Mesenchymal stem cell (in vitro differentiated cells and primary cell): ENCODE measurements at regions not wholly inside any gene's neighbourhood (a gene's known extent, or its start where the extent isn't known, plus 50 kb on each side); places are given as distances from the start of the nearest gene placed in this dataset.
A peak's percentile ranks its signal among the peaks of the same experiment; 100 is the strongest.

Experiments
- DNase-seq: peaks from one replicate; pipeline ENCODE4 v3.0.0-alpha.2; 2013
- H2AFZ ChIP-seq: one replicate; pipeline ENCODE4 v1.6.1; 2013; ENCODE audit warnings: low read depth, mild to moderate bottlenecking, control low read depth, inconsistent platforms, low read length, moderate library complexity
- H2AK5ac ChIP-seq: 2 replicates; pipeline ENCODE4 v1.6.1; 2013; ENCODE audit warnings: low read length, moderate library complexity, mild to moderate bottlenecking, inconsistent platforms; ENCODE audit not compliant: severe bottlenecking
- H2BK120ac ChIP-seq: one replicate; pipeline ENCODE4 v1.6.1; 2013; ENCODE audit warnings: low read depth, mild to moderate bottlenecking, inconsistent platforms, low read length, moderate library complexity
- H2BK12ac ChIP-seq, 2 experiments: one replicate each; pipeline ENCODE4 v1.6.1; 2013; ENCODE audit warnings: inconsistent platforms in 2 of 2, low read length in 2 of 2, mild to moderate bottlenecking in 2 of 2, moderate library complexity in 2 of 2, control low read depth in 1 of 2
- H2BK15ac ChIP-seq: one replicate; pipeline ENCODE4 v1.6.1; 2013; ENCODE audit warnings: mild to moderate bottlenecking, low read depth, inconsistent platforms; ENCODE audit not compliant: poor library complexity, severe bottlenecking
- H2BK5ac ChIP-seq: 2 replicates; pipeline ENCODE4 v1.6.1; 2013; ENCODE audit warnings: low read depth, mild to moderate bottlenecking, low read length, control low read depth, inconsistent platforms; ENCODE audit not compliant: poor library complexity, severe bottlenecking
- H3K14ac ChIP-seq, 2 experiments: one replicate each; pipeline ENCODE4 v1.6.1; 2013; ENCODE audit warnings: inconsistent platforms in 2 of 2, low read length in 2 of 2, control low read depth in 1 of 2, mild to moderate bottlenecking in 1 of 2, moderate library complexity in 1 of 2
- H3K18ac ChIP-seq, 2 experiments: one replicate each; pipeline ENCODE4 v1.6.1; 2013; ENCODE audit warnings: inconsistent platforms in 2 of 2, low read length in 2 of 2, control low read depth in 1 of 2, low read depth in 1 of 2, mild to moderate bottlenecking in 1 of 2
- H3K23ac ChIP-seq, 2 experiments: one replicate each; pipeline ENCODE4 v1.6.1; 2013; ENCODE audit warnings: inconsistent platforms in 2 of 2, low read length in 2 of 2, mild to moderate bottlenecking in 2 of 2, moderate library complexity in 2 of 2, control low read depth in 1 of 2
- H3K27ac ChIP-seq: 2 replicates; pipeline ENCODE4 v1.5.1; 2013; ENCODE audit warnings: mild to moderate bottlenecking, moderate library complexity, low read length, control low read depth, inconsistent platforms; ENCODE audit not compliant: poor library complexity, severe bottlenecking
- H3K27me3 ChIP-seq, 2 experiments: 2 replicates each; pipeline versions ENCODE4 v1.6.1 to v1.7.0; 2013; ENCODE audit warnings: low read length in 2 of 2, mild to moderate bottlenecking in 2 of 2, moderate library complexity in 2 of 2, control low read depth in 1 of 2, inconsistent platforms in 1 of 2; ENCODE audit not compliant: control insufficient read depth in 1 of 2, insufficient read depth in 1 of 2
- H3K36me3 ChIP-seq, 2 experiments: 2 replicates each; pipeline versions ENCODE4 v1.6.1 to v1.7.0; 2013; ENCODE audit warnings: low read length in 2 of 2, control low read depth in 1 of 2, inconsistent platforms in 1 of 2, low read depth in 1 of 2, mild to moderate bottlenecking in 1 of 2; ENCODE audit not compliant: insufficient read depth in 2 of 2, control insufficient read depth in 1 of 2
- H3K4ac ChIP-seq, 2 experiments: one replicate each; pipeline ENCODE4 v1.6.1; 2013; ENCODE audit warnings: inconsistent platforms in 2 of 2, low read length in 2 of 2, mild to moderate bottlenecking in 2 of 2, moderate library complexity in 2 of 2, control low read depth in 1 of 2, low read depth in 1 of 2
- H3K4me1 ChIP-seq: 2 replicates; pipeline ENCODE4 v1.6.1; 2013; ENCODE audit warnings: low read depth, low read length, control low read depth; ENCODE audit not compliant: control insufficient read depth, insufficient read depth
- H3K4me2 ChIP-seq: 2 replicates; pipeline ENCODE4 v1.6.1; 2013; ENCODE audit warnings: low read length, mild to moderate bottlenecking, inconsistent platforms; ENCODE audit not compliant: poor library complexity, severe bottlenecking
- H3K4me3 ChIP-seq, 2 experiments: 2 replicates each; pipeline versions ENCODE4 v1.5.1 to v1.7.0; 2013; ENCODE audit warnings: low read length in 2 of 2, mild to moderate bottlenecking in 2 of 2, control low read depth in 1 of 2, low read depth in 1 of 2; ENCODE audit not compliant: insufficient read depth in 1 of 2
- H3K79me1 ChIP-seq: replicated peaks from 2 replicates; pipeline ENCODE4 v1.6.1; 2013; ENCODE audit warnings: mild to moderate bottlenecking, control low read depth, low read length, inconsistent platforms; ENCODE audit not compliant: poor library complexity, severe bottlenecking
- H3K9ac ChIP-seq: 2 replicates; pipeline ENCODE4 v1.7.0; 2013; ENCODE audit warnings: mild to moderate bottlenecking, low read length, moderate library complexity
- H3K9me3 ChIP-seq: 2 replicates; pipeline ENCODE4 v1.7.0; 2013; ENCODE audit warnings: mild to moderate bottlenecking, low read length; ENCODE audit not compliant: control insufficient read depth
- H4K8ac ChIP-seq: one replicate; pipeline ENCODE4 v1.6.1; 2013; ENCODE audit warnings: inconsistent platforms, mild to moderate bottlenecking, low read length, moderate library complexity
- H4K91ac ChIP-seq: one replicate; pipeline ENCODE4 v1.6.1; 2013; ENCODE audit warnings: mild to moderate bottlenecking, low read length, inconsistent platforms
- WGBS: methylation state at CpG from one replicate; pipeline ENCODE4 v1.1.7; 2013; ENCODE audit warnings: mixed read lengths; 5-methylcytosine and 5-hydroxymethylcytosine counted together

GRCh38 chr14:59098377-59098776 is 90.1 kb upstream of the DAAM1 start:
- peak overlapping the region; percentile 11 for H3K27ac ChIP-seq
- H2BK5ac ChIP-seq, result no peak overlapping the region
- H3K4me3 ChIP-seq, result no peak overlapping the region
- no peak overlapping the region for H4K8ac ChIP-seq
- no peak overlapping the region for H2BK120ac ChIP-seq
- H3K27me3 ChIP-seq, result no peaks in the 10 kb centered on the region
- peak; percentile 77 for DNase-seq
- H3K36me3 ChIP-seq, result no peaks in the 10 kb centered on the region
- no peak overlapping the region for H3K23ac ChIP-seq
- H3K4me2 ChIP-seq, result no peak overlapping the region
- H3K14ac ChIP-seq, result no peak overlapping the region
- no peak overlapping the region for H2AFZ ChIP-seq
- H3K9ac ChIP-seq, result no peak overlapping the region
- peaks cover 2% of the 10 kb centered on the region for H3K4me1 ChIP-seq
- no peak overlapping the region for H2AK5ac ChIP-seq
- H3K18ac ChIP-seq, result no peak overlapping the region
- no peak overlapping the region for H3K4ac ChIP-seq
- H2BK12ac ChIP-seq, result no peak overlapping the region
- no peak overlapping the region for H4K91ac ChIP-seq
- H2BK15ac ChIP-seq, result no peak overlapping the region
- H3K79me1 ChIP-seq, result no peaks in the 10 kb centered on the region
- no peaks in the 10 kb centered on the region for H3K9me3 ChIP-seq
- WGBS, result 4% methylated on average over 4 of the region's 4 CpGs

GRCh38 chr14:59100205-59100604 is 88.3 kb upstream of the DAAM1 start:
- Histone ChIP-seq H3K18ac (no peak overlapping the region), H2BK12ac (no peak overlapping the region), H3K27me3 (no peaks in the 10 kb centered on the region), H2BK120ac (no peak overlapping the region), H3K14ac (no peak overlapping the region), H3K36me3 (no peaks in the 10 kb centered on the region), H3K4me2 (no peak overlapping the region), H3K79me1 (no peaks in the 10 kb centered on the region), H3K23ac (no peak overlapping the region), H4K8ac (no peak overlapping the region), H3K27ac (no peak overlapping the region), H3K9me3 (no peaks in the 10 kb centered on the region), H2AFZ (no peak overlapping the region), H3K4me3 (no peak overlapping the region), H4K91ac (no peak overlapping the region), H2BK15ac (no peak overlapping the region), H3K9ac (no peak overlapping the region), H2BK5ac (no peak overlapping the region), H3K4ac (no peak overlapping the region), H2AK5ac (no peak overlapping the region), H3K4me1 (peaks cover 2% of the 10 kb centered on the region)
- 100% methylated on average over 3 of the region's 4 CpGs for WGBS
- no peak for DNase-seq

DNA sequence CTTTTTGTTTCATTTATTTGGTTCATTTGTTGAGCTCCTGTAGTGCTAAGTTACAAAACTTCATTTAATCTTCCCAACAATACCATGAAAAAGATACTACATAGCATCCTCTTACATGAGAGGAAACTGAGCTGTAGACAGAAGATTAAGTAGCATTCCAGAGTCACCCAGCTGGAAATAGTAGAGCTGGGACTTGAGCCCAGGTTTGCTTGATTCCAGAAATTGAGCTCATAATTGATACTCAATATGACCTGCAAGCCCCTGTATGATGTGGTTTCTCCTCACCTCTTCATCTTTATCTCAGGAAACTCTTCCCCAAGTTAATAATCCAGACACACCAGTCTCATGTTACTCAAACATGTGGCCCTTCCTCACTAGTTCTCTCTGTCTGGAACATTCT is 87.0 kb upstream of the DAAM1 start:
- no peak overlapping the region for H2BK15ac ChIP-seq
- peaks cover 2% of the 10 kb centered on the region for H3K4me1 ChIP-seq
- H3K27ac ChIP-seq, result no peak overlapping the region
- no peaks in the 10 kb centered on the region for H3K9me3 ChIP-seq
- no peaks in the 10 kb centered on the region for H3K79me1 ChIP-seq
- H2BK12ac ChIP-seq, result no peak overlapping the region
- H3K23ac ChIP-seq, result no peak overlapping the region
- no peak overlapping the region for H3K14ac ChIP-seq
- no peaks in the 10 kb centered on the region for H3K27me3 ChIP-seq
- no peak overlapping the region for H3K4me2 ChIP-seq
- no peaks in the 10 kb centered on the region for H3K36me3 ChIP-seq
- no peak overlapping the region for H4K8ac ChIP-seq
- H4K91ac ChIP-seq, result no peak overlapping the region
- no peak overlapping the region for H2BK120ac ChIP-seq
- H3K4ac ChIP-seq, result no peak overlapping the region
- H2BK5ac ChIP-seq, result no peak overlapping the region
- H3K4me3 ChIP-seq, result no peak overlapping the region
- no peak overlapping the region for H2AFZ ChIP-seq
- no peak overlapping the region for H2AK5ac ChIP-seq
- no peak overlapping the region for H3K9ac ChIP-seq
- no peak overlapping the region for H3K18ac ChIP-seq
- no peak for DNase-seq

GRCh38 chr14:59103396-59103795 is 85.1 kb upstream of the DAAM1 start:
- H2BK120ac ChIP-seq, result no peak overlapping the region

More at GRCh38 chr14:59103396-59103795, 85.1 kb upstream of the DAAM1 start:
- H2BK12ac ChIP-seq, result no peak overlapping the region
- WGBS, result no CpG with 5 or more reads among the region's 2 CpGs
- H4K8ac ChIP-seq, result no peak overlapping the region
- H3K4me2 ChIP-seq, result no peak overlapping the region
- no peak overlapping the region for H2AFZ ChIP-seq
- no peak overlapping the region for H3K14ac ChIP-seq
- no peak overlapping the region for H3K27ac ChIP-seq
- no peak overlapping the region for H3K23ac ChIP-seq
- H3K36me3 ChIP-seq, result no peaks in the 10 kb centered on the region
- no peak overlapping the region for H3K4ac ChIP-seq
- no peak overlapping the region for H2BK15ac ChIP-seq
- H3K4me1 ChIP-seq, result peaks cover 1% of the 10 kb centered on the region
- H3K4me3 ChIP-seq, result no peak overlapping the region
- H3K18ac ChIP-seq, result no peak overlapping the region
- H3K9ac ChIP-seq, result no peak overlapping the region
- no peak overlapping the region for H2AK5ac ChIP-seq
- no peaks in the 10 kb centered on the region for H3K9me3 ChIP-seq
- no peak overlapping the region for H2BK5ac ChIP-seq
- peak; percentile 26 for DNase-seq
- peaks cover 0 to 4% of the 10 kb centered on the region in 2 experiments for H3K27me3 ChIP-seq
- no peaks in the 10 kb centered on the region for H3K79me1 ChIP-seq
- no peak overlapping the region for H4K91ac ChIP-seq
